ENCODE measurements at regions not wholly inside any gene's neighbourhood (a gene's known extent, or its start where the extent isn't known, plus 50 kb on each side); places are given as distances from the start of the nearest gene placed in this dataset.
"Not testable (repeated sequence)": the region's sequence is repeated elsewhere in the genome, so short reads cannot be mapped to it uniquely, and the experiment has no call there.

DNA sequence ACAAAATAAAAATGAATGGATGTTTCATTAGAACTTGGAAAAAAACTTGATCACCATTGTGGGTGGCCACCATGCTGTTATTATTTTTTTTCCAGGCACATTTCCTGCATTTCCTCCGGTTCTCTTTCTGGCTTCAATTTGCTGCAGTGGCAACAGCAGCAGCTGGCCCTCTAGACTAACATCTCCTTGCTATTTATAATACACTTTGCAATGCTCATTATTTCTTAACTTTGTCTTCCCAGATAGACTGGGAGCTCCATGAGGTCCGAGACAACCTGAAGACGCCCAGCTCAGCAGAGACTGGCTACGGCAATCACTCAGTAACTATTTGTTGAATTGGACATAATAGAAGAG lies 53.4 kb upstream of the ATP5PO start:
- TF ChIP-seq, protein P1, sequence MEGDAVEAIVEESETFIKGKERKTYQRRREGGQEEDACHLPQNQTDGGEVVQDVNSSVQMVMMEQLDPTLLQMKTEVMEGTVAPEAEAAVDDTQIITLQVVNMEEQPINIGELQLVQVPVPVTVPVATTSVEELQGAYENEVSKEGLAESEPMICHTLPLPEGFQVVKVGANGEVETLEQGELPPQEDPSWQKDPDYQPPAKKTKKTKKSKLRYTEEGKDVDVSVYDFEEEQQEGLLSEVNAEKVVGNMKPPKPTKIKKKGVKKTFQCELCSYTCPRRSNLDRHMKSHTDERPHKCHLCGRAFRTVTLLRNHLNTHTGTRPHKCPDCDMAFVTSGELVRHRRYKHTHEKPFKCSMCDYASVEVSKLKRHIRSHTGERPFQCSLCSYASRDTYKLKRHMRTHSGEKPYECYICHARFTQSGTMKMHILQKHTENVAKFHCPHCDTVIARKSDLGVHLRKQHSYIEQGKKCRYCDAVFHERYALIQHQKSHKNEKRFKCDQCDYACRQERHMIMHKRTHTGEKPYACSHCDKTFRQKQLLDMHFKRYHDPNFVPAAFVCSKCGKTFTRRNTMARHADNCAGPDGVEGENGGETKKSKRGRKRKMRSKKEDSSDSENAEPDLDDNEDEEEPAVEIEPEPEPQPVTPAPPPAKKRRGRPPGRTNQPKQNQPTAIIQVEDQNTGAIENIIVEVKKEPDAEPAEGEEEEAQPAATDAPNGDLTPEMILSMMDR (conservative IDR thresholded peaks at IDR 0.05): no peak
- Mint-ChIP-seq H3K27ac (peak overlapping the region; percentile 48), H3K4me3 (peak overlapping the region; percentile 27), H3K9me3 (peaks cover 13% of the 10 kb centered on the region), H3K27me3 (no peaks in the 10 kb centered on the region), H3K4me1 (ENCODE audit: unreplicated experiment) (peaks cover 31% of the 10 kb centered on the region), H3K36me3 (peaks cover 7% of the 10 kb centered on the region)
- DNase-seq (ENCODE audit: extremely low spot score, unreplicated experiment): no peak

DNA sequence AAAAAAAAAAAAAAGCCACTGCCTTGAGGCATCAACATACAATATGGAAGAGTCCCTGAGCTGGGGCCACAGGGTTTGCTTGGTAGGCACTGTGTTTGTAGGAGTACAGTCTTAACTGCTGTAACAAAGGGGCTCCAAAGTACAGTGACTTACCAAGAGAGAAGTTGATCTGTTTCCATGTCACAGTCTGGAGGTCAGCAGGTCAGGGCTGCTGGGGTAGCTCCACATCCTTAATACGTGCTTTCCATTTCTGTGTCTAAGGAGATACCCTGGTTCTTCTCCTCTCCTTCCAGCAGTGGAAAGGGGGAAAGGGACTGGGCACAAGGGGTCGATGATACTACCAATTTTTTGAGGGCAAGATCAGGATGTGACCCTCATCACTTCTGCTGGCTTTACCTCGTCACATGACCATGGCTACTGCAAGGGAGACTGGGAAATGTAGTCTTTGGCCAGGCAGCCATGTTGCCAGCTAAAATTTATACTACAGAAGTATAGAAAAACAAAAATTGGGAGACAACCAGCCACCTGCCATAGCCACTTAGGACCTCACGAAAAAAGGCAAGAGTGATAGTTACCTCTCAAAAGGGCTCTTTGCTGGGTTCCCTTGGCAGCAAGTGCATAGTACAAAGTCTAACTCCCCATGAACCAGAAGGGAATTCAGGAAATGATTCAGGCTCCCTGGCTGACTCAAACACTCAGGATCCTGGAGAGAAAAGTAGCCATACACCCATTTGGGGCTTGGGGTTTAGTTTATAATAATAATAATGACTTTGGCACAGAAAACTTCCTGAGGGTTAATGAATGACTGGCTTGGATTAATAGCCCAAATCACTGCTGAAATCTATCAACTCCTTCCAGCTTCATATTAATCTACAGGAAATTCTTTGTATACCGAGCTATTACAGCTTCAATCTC lies 52.7 kb upstream of the ATP5PO start:
- TF ChIP-seq, protein P1 (conservative IDR thresholded peaks at IDR 0.05): no peak
- H3K4me1 Mint-ChIP-seq (ENCODE audit: unreplicated experiment): peaks cover 31% of the 10 kb centered on the region
- peaks cover 7% of the 10 kb centered on the region for H3K36me3 Mint-ChIP-seq
- peak overlapping the region; percentile 63 for H3K4me3 Mint-ChIP-seq
- no peaks in the 10 kb centered on the region for H3K27me3 Mint-ChIP-seq
- peak overlapping the region; percentile 79 for H3K27ac Mint-ChIP-seq
- no peak for DNase-seq (ENCODE audit: extremely low spot score, unreplicated experiment)
- peaks cover 13% of the 10 kb centered on the region for H3K9me3 Mint-ChIP-seq

DNA sequence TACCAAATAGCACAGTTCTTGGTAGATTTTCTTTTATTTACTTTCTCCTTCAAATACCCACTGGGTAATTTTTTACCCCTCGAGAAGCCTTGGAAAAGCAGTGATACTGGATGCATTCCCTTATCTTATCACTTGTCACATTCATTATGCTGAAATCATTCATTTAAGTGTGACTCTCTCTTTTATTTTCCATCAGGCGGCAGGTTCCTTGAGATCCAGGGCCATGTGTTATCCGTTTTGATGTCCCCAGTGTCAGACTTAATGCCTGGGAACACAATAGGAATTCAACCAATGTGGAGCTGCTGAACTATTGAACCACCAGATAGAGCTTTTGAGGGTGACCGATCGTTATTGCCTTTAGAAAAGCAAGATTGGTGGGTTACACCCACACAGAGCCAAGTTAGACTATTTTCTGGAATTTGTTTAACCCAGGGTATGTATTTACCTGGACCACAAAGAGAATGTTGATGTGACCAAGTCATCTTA lies 51.5 kb upstream of the ATP5PO start:
- H3K27ac Mint-ChIP-seq: peak overlapping the region; percentile 19
- TF ChIP-seq, protein P1 (conservative IDR thresholded peaks at IDR 0.05): no peak
- peaks cover 31% of the 10 kb centered on the region for H3K4me1 Mint-ChIP-seq (ENCODE audit: unreplicated experiment)
- no peak for DNase-seq (ENCODE audit: extremely low spot score, unreplicated experiment)
- peaks cover 7% of the 10 kb centered on the region for H3K36me3 Mint-ChIP-seq
- H3K4me3 Mint-ChIP-seq: no peak overlapping the region
- no peaks in the 10 kb centered on the region for H3K27me3 Mint-ChIP-seq
- H3K9me3 Mint-ChIP-seq: peaks cover 13% of the 10 kb centered on the region

DNA sequence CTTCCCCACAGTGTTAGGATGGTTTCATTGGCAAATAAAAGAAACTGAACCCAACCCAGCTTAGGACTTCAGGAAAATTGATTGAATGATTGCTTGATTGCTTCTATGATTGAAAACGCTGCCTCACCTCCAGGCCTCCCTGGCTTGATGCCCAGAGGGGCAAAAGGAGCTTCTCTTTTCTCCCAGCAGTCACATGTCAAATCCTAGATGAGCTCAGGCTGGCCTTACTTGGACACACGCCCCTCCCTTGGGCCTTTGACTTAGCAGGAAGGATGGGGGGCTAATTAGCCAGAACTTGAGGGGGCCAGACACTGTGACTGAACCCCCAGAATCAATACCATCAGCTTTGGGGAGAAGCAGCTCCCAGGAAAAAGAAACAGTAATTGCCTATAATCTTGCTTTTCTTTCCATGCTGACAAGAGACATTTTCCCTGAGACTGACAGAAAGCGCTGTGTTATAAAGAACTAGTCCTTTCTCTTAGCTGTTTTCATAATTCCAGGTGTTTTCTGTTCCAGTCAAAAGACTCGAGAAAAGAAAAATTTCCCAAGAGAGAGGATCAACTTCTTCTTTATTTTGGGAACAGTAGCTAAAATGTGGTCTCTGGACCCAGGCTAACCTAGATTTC lies 50.8 kb upstream of the ATP5PO start:
- peaks cover 4% of the 10 kb centered on the region for H3K36me3 Mint-ChIP-seq
- no peak for DNase-seq (ENCODE audit: extremely low spot score, unreplicated experiment)
- no peaks in the 10 kb centered on the region for H3K27me3 Mint-ChIP-seq
- no peak overlapping the region for H3K27ac Mint-ChIP-seq
- peaks cover 25% of the 10 kb centered on the region for H3K4me1 Mint-ChIP-seq (ENCODE audit: unreplicated experiment)
- H3K9me3 Mint-ChIP-seq: peaks cover 13% of the 10 kb centered on the region
- TF ChIP-seq, protein P1 (conservative IDR thresholded peaks at IDR 0.05): no peak
- no peak overlapping the region for H3K4me3 Mint-ChIP-seq

DNA sequence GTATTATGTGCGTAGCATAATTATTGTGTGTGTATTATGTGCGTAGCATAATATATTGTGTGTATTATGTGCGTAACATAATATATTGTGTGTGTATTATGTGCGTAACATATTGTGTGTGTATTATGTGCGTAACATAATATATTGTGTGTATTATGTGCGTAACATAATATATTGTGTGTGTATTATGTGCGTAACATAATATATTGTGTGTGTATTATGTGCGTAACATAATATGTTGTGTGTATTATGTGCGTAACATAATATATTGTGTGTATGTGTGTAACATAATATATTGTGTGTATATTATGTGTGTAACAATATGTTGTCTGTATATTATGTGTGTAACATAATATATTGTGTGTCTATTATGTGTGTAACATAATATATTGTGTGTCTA lies 50.1 kb upstream of the ATP5PO start:
- Mint-ChIP-seq H3K9me3 (peaks cover 13% of the 10 kb centered on the region), H3K4me1 (ENCODE audit: unreplicated experiment) (peaks cover 25% of the 10 kb centered on the region)
- not testable (repeated sequence) for H3K36me3 Mint-ChIP-seq

More for the DNA sequence above, 50.1 kb upstream of the ATP5PO start:
- not testable (repeated sequence) for H3K27me3 Mint-ChIP-seq; H3K4me3 Mint-ChIP-seq; DNase-seq (ENCODE audit: extremely low spot score, unreplicated experiment); H3K27ac Mint-ChIP-seq
